ENCODE measurements at regions not wholly inside any gene's neighbourhood (a gene's known extent, or its start where the extent isn't known, plus 50 kb on each side); places are given as distances from the start of the nearest gene placed in this dataset.

GRCh38 chr5:54670281-54670680, 152.7 kb downstream of the SNX18 start:
- no peak for TF ChIP-seq POLR2A (IDR thresholded peaks at IDR 0.05; ENCODE audit: low read depth)
- TF ChIP-seq CTCF (IDR thresholded peaks at IDR 0.05): no peak
- no peak for TF ChIP-seq EP300 (IDR thresholded peaks at IDR 0.05)

Measured in esophagus muscularis mucosa (tissue), 4 donors.